Heart left ventricle (tissue), 16 donors: ENCODE measurements at regions not wholly inside any gene's neighbourhood (a gene's known extent, or its start where the extent isn't known, plus 50 kb on each side); places are given as distances from the start of the nearest gene placed in this dataset.

Experiments used
- ATAC-seq, 4 donors: fragments of 200-7000 bp; cut with Tn5 transposase; one replicate each; pipeline ENCODE4 v1.9.1; 2020 to 2022; ENCODE audit warnings: moderate library complexity in 4 of 4, mild to moderate bottlenecking in 3 of 4, moderate number of reproducible peaks in 1 of 4
- DNase-seq, 5 donors: peaks; one replicate each; pipeline ENCODE4 v3.0.0-alpha.2; 2020
- H3K27ac ChIP-seq, 12 donors: fragments of 200-600 bp; sonication (generic) in 4 of 12; one replicate each; pipeline versions ENCODE4 v1.5.0 to v1.8.0; 2016 to 2022; ENCODE audit warnings: mild to moderate bottlenecking in 2 of 12
- H3K27me3 ChIP-seq, 9 donors: fragments of 200-600 bp; sonication (generic) in 2 of 9; one replicate each; pipeline versions ENCODE4 v1.5.1 to v1.8.0; 2016 to 2022; ENCODE audit warnings: mild to moderate bottlenecking in 3 of 9
- H3K36me3 ChIP-seq, 9 donors: fragments of 200-600 bp; sonication (generic) in 2 of 9; one replicate each; pipeline versions ENCODE4 v1.5.0 to v1.8.0; 2018 to 2022; ENCODE audit warnings: mild to moderate bottlenecking in 2 of 9
- H3K4me1 ChIP-seq, 12 donors: fragments of 200-600 bp; sonication (generic) in 4 of 12; one replicate each; pipeline versions ENCODE4 v1.5.0 to v1.8.0; 2016 to 2022; ENCODE audit warnings: mild to moderate bottlenecking in 3 of 12
- H3K4me3 ChIP-seq, 12 donors: fragments of 200-600 bp; sonication (generic) in 4 of 12; one replicate each; pipeline versions ENCODE4 v1.5.0 to v1.8.0; 2017 to 2022; ENCODE audit warnings: mild to moderate bottlenecking in 9 of 12, moderate library complexity in 4 of 12
- H3K9me3 ChIP-seq, 12 donors: fragments of 200-600 bp; sonication (generic) in 4 of 12; one replicate each; pipeline versions ENCODE4 v1.5.0 to v1.8.0; 2016 to 2022; ENCODE audit warnings: mild to moderate bottlenecking in 1 of 12
- POLR2A ChIP-seq, 2 donors: fragments of 450-650 bp; IDR thresholded peaks; one replicate each; pipeline ENCODE4 v1.6.1; 2017; ENCODE audit warnings: antibody characterized with exemption in 2 of 2, mild to moderate bottlenecking in 2 of 2, moderate library complexity in 2 of 2
- WGBS, 4 donors: extraction: QIAGEN DNeasy Blood & Tissue Kit in 2 of 4; methylation state at CpG; one replicate each; pipeline versions ENCODE4 v1.1.5 to v1.1.7; 2013 to 2018; 5-methylcytosine and 5-hydroxymethylcytosine counted together
- intact Hi-C, 10 donors: fragments of 100-400 bp; cut with DNase I; formaldehyde crosslinking; loops; one replicate each; pipeline versions ENCODE4 v1.11.1 to v1.14.2; 2022
- TF ChIP-seq, protein P1 (sequence below), 12 donors: fragments of 200-600 bp; sonication (generic) in 4 of 12; IDR thresholded peaks; one replicate each; pipeline versions ENCODE4 v1.5.0 to v1.8.0; 2018 to 2022; ENCODE audit warnings: antibody characterized with exemption in 12 of 12, mild to moderate bottlenecking in 5 of 12
- donor health status: ischemic (EF 13 %, LVEDD 7.1; RV severe dilation, severe dysfunction).
- donor health status: healthy with polysubstance abuse.
- donor health status: DM: no; HTN: yes; CAD: no.
- donor health status: DM: no; HTN: no; CAD: no.
- donor health status: ischemic (EF 25% LVEDD 6.9; RV normal size, moderate dysfunction).
- donor health status: ischemic (EF 25% LVEDD 5.7; RV mildly dilated, moderate dysfunction).
- donor health status: healthy.
- donor health status: DM: yes; HTN: yes; CAD: no.
- donor health status: ischemic (EF 35%, LVEDD 5.7; RV mildly dilated, moderate dysfunction).
- donor health status: nonischemic (EF 11% LVEDD 7.7; RV severe dilation, severe dysfunction).
- donor health status: DM: yes; HTN: yes; CAD: no.
- donor health status: PGD.
- donor health status: ischemic (EF 29% LVEDD 5.4; RV normal size, mild dysfunction).
- donor health status: nonischemic (EF 23%, LVEDD 6.1; RV moderate dilation, normal function).

DNA sequence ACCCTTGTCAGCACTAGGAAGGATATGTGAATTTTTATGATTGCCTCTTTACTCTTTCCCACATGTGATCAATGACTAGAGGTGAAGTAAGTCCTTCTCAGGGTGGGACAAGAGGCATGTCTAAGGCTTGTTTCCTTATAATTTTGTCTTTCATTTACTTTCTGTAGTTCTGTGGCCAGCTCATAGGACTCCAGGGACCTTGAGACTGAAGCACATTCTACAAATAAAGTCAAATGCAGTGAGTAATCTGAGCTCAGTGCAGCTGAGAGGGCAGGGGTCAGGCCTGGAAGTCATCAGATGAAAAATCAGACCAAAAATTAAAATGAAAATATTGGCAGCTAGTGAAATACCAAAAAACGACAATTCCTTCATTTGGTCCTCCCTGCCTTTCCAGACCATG lies 424.7 kb upstream of the THBS1 start:
- 53 to 71% (median 63%) methylated on average over 1 of the region's 1 CpG for WGBS, 4 donors
- Histone ChIP-seq H3K9me3 (peaks cover 0 to under 1% (median 0%) of the 10 kb centered on the region in 12 donors), H3K27me3 (no peaks in the 10 kb centered on the region), H3K36me3 (no peaks in the 10 kb centered on the region), H3K4me3 (no peak overlapping the region), H3K27ac (peak overlapping the region in 9 of 12 donors; percentile 4 to 80 (median 57)), H3K4me1 (peaks cover 0 to 25% (median 0%) of the 10 kb centered on the region in 12 donors)
- intact Hi-C loops, result no loop called here
- no peak for TF ChIP-seq POLR2A (IDR thresholded peaks at IDR 0.05)
- TF ChIP-seq, protein P1, sequence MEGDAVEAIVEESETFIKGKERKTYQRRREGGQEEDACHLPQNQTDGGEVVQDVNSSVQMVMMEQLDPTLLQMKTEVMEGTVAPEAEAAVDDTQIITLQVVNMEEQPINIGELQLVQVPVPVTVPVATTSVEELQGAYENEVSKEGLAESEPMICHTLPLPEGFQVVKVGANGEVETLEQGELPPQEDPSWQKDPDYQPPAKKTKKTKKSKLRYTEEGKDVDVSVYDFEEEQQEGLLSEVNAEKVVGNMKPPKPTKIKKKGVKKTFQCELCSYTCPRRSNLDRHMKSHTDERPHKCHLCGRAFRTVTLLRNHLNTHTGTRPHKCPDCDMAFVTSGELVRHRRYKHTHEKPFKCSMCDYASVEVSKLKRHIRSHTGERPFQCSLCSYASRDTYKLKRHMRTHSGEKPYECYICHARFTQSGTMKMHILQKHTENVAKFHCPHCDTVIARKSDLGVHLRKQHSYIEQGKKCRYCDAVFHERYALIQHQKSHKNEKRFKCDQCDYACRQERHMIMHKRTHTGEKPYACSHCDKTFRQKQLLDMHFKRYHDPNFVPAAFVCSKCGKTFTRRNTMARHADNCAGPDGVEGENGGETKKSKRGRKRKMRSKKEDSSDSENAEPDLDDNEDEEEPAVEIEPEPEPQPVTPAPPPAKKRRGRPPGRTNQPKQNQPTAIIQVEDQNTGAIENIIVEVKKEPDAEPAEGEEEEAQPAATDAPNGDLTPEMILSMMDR (IDR thresholded peaks at IDR 0.05), result no peak
- DNase-seq (peak in 4 of 5 donors; percentile 49 to 59 (median 52)), ATAC-seq (peak; percentile 65 to 92 (median 84))

DNA sequence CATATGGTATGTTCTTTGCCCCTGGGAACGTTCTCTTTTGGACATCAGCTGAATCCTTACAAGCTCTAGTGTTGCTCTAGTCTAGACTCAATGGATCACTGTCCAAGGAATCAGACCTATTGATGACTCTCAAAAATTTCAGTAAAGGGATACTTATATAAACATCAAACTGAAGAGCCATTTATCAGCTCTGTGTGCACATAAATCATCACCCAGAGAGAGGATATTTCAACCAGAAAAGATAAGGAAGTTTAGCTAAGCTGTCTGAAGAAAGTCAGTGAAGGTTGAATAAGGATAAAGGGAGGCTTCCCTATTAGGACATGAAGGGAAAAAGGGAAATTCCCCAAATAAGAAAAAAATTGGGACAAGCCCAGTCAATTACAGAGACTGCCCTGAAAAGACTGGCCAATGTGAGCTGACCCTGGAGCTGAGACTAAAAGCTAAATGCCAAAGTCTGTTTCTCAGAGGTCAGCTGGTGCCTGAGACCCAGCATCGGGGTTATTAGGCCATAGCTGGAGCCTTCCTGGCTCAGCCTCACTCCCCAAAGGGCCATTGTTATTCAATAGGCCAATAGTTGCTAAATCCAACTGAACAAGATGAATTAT lies 424.1 kb upstream of the THBS1 start:
- intact Hi-C loops, result no loop called here

DNA sequence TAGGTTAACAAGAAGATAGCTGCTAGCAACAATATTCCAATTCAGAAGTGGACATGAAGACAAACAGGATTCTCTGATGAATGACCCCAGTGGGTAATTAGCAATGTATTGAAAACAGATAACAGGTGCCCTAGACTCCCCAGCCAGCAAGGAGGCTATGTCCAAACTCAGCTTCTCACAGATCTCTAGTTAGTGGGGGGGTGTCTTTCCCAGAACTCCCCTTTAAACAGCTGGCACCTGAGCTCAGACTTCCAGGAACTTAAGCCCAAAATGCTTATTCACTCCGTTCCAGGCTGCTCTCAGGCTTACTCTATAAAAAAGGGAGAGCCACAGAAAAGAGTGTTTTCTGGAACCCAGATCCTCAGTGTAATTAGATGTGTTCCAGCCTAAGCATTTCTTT lies 423.0 kb upstream of the THBS1 start:
- intact Hi-C loops, result no loop called here
- DNase-seq, result no peak
- Histone ChIP-seq H3K9me3 (peaks cover 0 to 17% (median 0%) of the 10 kb centered on the region in 12 donors), H3K27me3 (no peaks in the 10 kb centered on the region), H3K4me1 (peaks cover 0 to 25% (median 0%) of the 10 kb centered on the region in 12 donors), H3K36me3 (no peaks in the 10 kb centered on the region), H3K27ac (peak overlapping the region in 1 of 12 donors; percentile 77), H3K4me3 (no peak overlapping the region)
- ATAC-seq, result no peak
- WGBS, 4 donors, result 63 to 86% (median 74%) methylated on average over 1 of the region's 1 CpG
- TF ChIP-seq POLR2A (IDR thresholded peaks at IDR 0.05), result no peak
- TF ChIP-seq, protein P1 (IDR thresholded peaks at IDR 0.05), result no peak

More for the DNA sequence above, 424.1 kb upstream of the THBS1 start:
- H3K4me3 ChIP-seq, result no peak overlapping the region
- no peaks in the 10 kb centered on the region for H3K36me3 ChIP-seq
- ATAC-seq (peak; percentile 51 to 87 (median 82)), DNase-seq (peak in 4 of 5 donors; percentile 29 to 61 (median 40))
- H3K27ac ChIP-seq, result peak overlapping the region in 9 of 12 donors; percentile 4 to 80 (median 57)
- H3K4me1 ChIP-seq, result peaks cover 0 to 25% (median 0%) of the 10 kb centered on the region in 12 donors
- 65 to 77% (median 71%) methylated on average over 2 of the region's 2 CpGs for WGBS, 4 donors
- no peaks in the 10 kb centered on the region for H3K27me3 ChIP-seq
- peaks cover 0 to 6% (median 0%) of the 10 kb centered on the region in 12 donors for H3K9me3 ChIP-seq
- TF ChIP-seq, protein P1 (IDR thresholded peaks at IDR 0.05), result no peak
- TF ChIP-seq POLR2A (IDR thresholded peaks at IDR 0.05), result no peak

DNA sequence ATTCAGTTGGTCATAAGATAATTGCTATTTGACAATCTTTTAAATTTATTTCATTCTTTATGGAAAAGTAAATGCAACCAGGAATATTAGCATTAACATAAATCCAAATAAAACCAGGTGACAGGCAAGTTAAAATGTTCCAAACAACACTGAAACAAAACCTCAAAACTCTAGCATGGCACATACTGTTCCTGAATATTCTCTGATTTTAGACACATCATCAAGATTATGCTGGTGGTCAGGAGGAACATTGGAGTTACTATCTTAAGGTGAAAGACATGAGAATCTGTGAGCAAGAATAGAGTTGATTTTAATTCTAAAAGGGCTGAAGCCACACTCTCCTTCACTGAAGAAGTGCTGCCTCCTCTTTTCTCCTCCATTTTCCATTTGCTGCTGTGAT lies 421.0 kb upstream of the THBS1 start:
- Histone ChIP-seq H3K36me3 (no peaks in the 10 kb centered on the region), H3K27me3 (no peaks in the 10 kb centered on the region), H3K9me3 (peaks cover 0 to 17% (median 0%) of the 10 kb centered on the region in 12 donors), H3K27ac (no peak overlapping the region), H3K4me3 (no peak overlapping the region), H3K4me1 (peaks cover 0 to 25% (median 0%) of the 10 kb centered on the region in 12 donors)
- ATAC-seq (no peak), DNase-seq (no peak)
- intact Hi-C loops, result loop anchor here in 1 of 10 donors (10.0 kb wide), 2 partner anchors 515 to 595 kb away; no protein-coding TSS in a partner anchor
- TF ChIP-seq POLR2A (IDR thresholded peaks at IDR 0.05), result no peak
- TF ChIP-seq, protein P1 (IDR thresholded peaks at IDR 0.05), result no peak
